Keratinocyte (primary cell): ENCODE measurements at regions not wholly inside any gene's neighbourhood (a gene's known extent, or its start where the extent isn't known, plus 50 kb on each side); places are given as distances from the start of the nearest gene placed in this dataset.

Experiments
- EZH2 ChIP-seq: IDR thresholded peaks from one replicate; pipeline ENCODE4 v1.6.1; 2012; ENCODE audit warnings: inconsistent platforms, mild to moderate bottlenecking, low read length, moderate library complexity
- TF ChIP-seq, protein P1 (sequence below), 3 experiments: IDR thresholded peaks in 1 of 3; conservative IDR thresholded peaks in 1 of 3; optimal IDR thresholded peaks in 1 of 3; 2 replicates in 2 of 3; 3 replicates in 1 of 3; pipeline versions ENCODE3 to v1.5.1; 2011; ENCODE audit warnings: low read length in 3 of 3, mild to moderate bottlenecking in 3 of 3, moderate library complexity in 2 of 3, control low read depth in 1 of 3, inconsistent platforms in 1 of 3; ENCODE audit not compliant: insufficient read depth in 2 of 3; ENCODE audit errors: extremely low read depth in 1 of 3

DNA sequence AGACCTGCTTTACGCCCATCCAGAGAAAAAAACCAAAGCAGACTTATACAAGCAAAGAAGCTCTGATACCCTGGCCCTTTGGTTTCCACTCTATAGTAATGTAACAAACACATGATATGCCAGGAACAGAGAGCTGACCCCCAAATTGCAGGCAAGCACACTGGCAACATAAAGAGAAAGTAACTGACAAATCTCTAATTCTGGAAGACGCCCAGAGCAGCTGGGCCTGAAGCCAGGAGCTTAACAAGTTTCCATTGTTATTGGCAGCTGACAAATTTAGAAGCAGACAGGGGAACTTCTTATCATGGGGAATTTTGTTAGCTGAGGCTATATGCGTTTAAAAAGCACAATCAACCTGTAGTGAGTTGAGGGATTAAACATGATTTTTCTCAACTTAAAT, 158.0 kb downstream of the DLEU7 start:
- TF ChIP-seq, protein P1, sequence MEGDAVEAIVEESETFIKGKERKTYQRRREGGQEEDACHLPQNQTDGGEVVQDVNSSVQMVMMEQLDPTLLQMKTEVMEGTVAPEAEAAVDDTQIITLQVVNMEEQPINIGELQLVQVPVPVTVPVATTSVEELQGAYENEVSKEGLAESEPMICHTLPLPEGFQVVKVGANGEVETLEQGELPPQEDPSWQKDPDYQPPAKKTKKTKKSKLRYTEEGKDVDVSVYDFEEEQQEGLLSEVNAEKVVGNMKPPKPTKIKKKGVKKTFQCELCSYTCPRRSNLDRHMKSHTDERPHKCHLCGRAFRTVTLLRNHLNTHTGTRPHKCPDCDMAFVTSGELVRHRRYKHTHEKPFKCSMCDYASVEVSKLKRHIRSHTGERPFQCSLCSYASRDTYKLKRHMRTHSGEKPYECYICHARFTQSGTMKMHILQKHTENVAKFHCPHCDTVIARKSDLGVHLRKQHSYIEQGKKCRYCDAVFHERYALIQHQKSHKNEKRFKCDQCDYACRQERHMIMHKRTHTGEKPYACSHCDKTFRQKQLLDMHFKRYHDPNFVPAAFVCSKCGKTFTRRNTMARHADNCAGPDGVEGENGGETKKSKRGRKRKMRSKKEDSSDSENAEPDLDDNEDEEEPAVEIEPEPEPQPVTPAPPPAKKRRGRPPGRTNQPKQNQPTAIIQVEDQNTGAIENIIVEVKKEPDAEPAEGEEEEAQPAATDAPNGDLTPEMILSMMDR (optimal IDR thresholded peaks at IDR 0.05 in 1 of 3, IDR thresholded peaks at IDR 0.05 in 1 of 3, conservative IDR thresholded peaks at IDR 0.05 in 1 of 3; ENCODE audit: extremely low read depth in 1 of 3, insufficient read depth in 2 of 3, low read length in 3 of 3), result no peak
- TF ChIP-seq EZH2, result no peak
